ENCODE measurements at regions not wholly inside any gene's neighbourhood (a gene's known extent, or its start where the extent isn't known, plus 50 kb on each side); places are given as distances from the start of the nearest gene placed in this dataset.

DNA sequence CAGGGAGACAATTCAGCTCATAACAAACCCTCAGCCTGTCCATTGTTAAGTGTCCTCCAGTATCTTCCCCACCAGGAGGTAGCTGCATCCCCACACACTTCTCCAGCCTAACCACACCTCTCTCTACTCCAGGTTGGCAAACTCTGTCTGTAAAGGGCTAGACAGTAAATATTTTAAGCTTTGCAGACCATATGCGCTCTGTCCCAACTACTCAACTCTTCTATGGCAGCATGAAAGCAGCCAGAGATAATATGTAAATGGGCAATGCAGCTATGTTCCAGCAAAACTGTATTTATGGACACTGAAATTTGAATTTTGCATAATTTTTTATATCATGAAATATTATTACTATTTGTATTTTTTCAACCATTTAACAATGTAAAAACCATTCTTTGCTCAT lies 230.4 kb upstream of the STT3B start:
- H3K27me3 ChIP-seq, result no peaks in the 10 kb centered on the region
- no peaks in the 10 kb centered on the region for H3K36me3 ChIP-seq
- no peak overlapping the region for H3K27ac ChIP-seq
- no peak for DNase-seq (ENCODE audit: low spot score in 2 of 2)
- intact Hi-C loops (cut with DNase I; ENCODE audit: low total_unique reads), result no loop called here
- H3K9me3 ChIP-seq, result peaks cover 0 to 5% of the 10 kb centered on the region in 2 donors
- no peak overlapping the region for H3K4me3 ChIP-seq
- TF ChIP-seq, protein P1, sequence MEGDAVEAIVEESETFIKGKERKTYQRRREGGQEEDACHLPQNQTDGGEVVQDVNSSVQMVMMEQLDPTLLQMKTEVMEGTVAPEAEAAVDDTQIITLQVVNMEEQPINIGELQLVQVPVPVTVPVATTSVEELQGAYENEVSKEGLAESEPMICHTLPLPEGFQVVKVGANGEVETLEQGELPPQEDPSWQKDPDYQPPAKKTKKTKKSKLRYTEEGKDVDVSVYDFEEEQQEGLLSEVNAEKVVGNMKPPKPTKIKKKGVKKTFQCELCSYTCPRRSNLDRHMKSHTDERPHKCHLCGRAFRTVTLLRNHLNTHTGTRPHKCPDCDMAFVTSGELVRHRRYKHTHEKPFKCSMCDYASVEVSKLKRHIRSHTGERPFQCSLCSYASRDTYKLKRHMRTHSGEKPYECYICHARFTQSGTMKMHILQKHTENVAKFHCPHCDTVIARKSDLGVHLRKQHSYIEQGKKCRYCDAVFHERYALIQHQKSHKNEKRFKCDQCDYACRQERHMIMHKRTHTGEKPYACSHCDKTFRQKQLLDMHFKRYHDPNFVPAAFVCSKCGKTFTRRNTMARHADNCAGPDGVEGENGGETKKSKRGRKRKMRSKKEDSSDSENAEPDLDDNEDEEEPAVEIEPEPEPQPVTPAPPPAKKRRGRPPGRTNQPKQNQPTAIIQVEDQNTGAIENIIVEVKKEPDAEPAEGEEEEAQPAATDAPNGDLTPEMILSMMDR (IDR thresholded peaks at IDR 0.05), result no peak
- no peak for TF ChIP-seq POLR2AphosphoS5 (IDR thresholded peaks at IDR 0.05)
- TF ChIP-seq POLR2A (IDR thresholded peaks at IDR 0.05), result no peak
- no peaks in the 10 kb centered on the region for H3K4me1 ChIP-seq

DNA sequence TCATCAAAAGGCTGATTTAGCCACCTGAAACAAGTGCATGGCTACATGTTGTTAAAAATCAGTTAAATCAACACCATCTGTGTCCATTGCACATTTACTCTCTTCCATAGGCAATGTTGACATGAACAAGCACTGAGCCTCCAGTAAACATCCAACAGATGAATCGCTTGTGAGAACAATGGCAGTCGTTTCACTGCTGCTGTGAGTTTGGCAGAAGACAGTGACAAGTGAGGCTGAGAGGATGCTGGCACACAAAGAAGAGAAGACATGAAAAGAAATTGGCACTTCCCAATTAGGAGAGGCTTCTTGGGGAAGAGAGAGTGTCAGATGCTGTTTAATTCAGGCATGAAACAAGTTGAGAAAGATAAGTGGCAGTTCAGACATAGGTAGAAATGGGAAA lies 227.4 kb upstream of the STT3B start:
- no peak for DNase-seq (ENCODE audit: low spot score in 2 of 2)
- Histone ChIP-seq H3K4me3 (no peak overlapping the region), H3K36me3 (no peaks in the 10 kb centered on the region), H3K4me1 (no peaks in the 10 kb centered on the region), H3K27ac (no peak overlapping the region), H3K27me3 (no peaks in the 10 kb centered on the region), H3K9me3 (no peaks in the 10 kb centered on the region)
- intact Hi-C loops (cut with DNase I; ENCODE audit: low total_unique reads), result no loop called here
- TF ChIP-seq, protein P1 (IDR thresholded peaks at IDR 0.05), result no peak
- TF ChIP-seq POLR2A (IDR thresholded peaks at IDR 0.05) (no peak), POLR2AphosphoS5 (IDR thresholded peaks at IDR 0.05) (no peak)

DNA sequence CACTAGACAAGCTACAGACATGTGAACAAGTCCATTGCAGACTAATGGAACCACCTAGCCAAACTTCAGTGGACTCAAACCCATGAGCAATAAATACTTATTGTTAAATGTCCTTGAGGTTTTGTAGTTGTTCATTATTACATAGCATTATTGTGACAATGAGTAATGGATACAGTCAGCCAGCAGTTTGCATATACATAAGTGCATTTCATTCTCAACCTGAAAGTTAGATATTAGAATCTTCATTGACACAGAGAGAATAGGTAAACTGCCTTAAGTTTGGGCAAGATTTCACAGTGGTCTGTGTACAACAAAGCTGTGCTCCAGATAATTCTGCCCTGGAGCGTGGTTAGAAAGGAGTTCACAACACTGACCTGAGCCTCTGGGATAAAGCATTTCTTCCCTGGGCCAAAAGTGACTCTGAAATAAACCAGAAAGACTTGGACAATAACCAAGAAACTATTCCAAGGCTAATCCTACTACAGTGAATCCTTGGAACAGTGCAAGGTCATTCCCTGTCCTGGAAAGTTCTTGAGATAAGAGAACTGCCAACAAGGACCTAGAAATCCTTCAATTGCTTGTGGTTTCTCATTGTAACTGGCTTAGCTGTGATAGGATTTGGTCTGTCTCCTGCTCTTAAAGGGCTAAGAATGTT lies 225.5 kb upstream of the STT3B start:
- Histone ChIP-seq H3K27ac (no peak overlapping the region), H3K9me3 (no peaks in the 10 kb centered on the region), H3K36me3 (no peaks in the 10 kb centered on the region), H3K27me3 (no peaks in the 10 kb centered on the region), H3K4me1 (no peaks in the 10 kb centered on the region), H3K4me3 (no peak overlapping the region)
- no peak for DNase-seq (ENCODE audit: low spot score in 2 of 2)
- intact Hi-C loops (cut with DNase I; ENCODE audit: low total_unique reads), result no loop called here
- TF ChIP-seq, protein P1 (IDR thresholded peaks at IDR 0.05), result no peak
- TF ChIP-seq POLR2A (IDR thresholded peaks at IDR 0.05) (no peak), POLR2AphosphoS5 (IDR thresholded peaks at IDR 0.05) (no peak)

DNA sequence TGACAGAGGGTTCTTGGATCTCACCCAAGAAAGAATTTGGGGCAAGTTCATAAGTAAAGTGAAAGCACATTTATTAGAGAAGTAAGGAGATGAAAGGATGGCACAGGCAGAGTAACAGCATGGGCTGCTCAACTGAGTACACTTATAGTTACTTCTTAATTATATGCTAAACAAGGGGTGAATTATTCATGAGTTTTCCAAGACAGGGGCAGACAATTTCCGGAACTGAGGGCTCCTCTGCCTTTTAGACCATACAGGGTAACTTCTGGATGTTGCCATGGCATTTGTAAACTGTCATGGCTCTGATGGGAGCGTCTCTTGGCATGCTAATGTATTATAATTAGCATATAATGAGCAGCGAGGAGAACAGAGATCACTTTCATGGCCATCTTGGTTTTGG lies 221.2 kb upstream of the STT3B start:
- no peak overlapping the region for H3K4me3 ChIP-seq
- intact Hi-C loops (cut with DNase I; ENCODE audit: low total_unique reads), result no loop called here
- no peak for DNase-seq (ENCODE audit: low spot score in 2 of 2)
- TF ChIP-seq POLR2A (IDR thresholded peaks at IDR 0.05) (no peak), POLR2AphosphoS5 (IDR thresholded peaks at IDR 0.05) (no peak)
- TF ChIP-seq, protein P1 (IDR thresholded peaks at IDR 0.05), result no peak
- H3K9me3 ChIP-seq, result no peaks in the 10 kb centered on the region
- H3K4me1 ChIP-seq, result no peaks in the 10 kb centered on the region
- H3K36me3 ChIP-seq, result no peaks in the 10 kb centered on the region
- H3K27me3 ChIP-seq, result no peaks in the 10 kb centered on the region
- H3K27ac ChIP-seq, result no peak overlapping the region

DNA sequence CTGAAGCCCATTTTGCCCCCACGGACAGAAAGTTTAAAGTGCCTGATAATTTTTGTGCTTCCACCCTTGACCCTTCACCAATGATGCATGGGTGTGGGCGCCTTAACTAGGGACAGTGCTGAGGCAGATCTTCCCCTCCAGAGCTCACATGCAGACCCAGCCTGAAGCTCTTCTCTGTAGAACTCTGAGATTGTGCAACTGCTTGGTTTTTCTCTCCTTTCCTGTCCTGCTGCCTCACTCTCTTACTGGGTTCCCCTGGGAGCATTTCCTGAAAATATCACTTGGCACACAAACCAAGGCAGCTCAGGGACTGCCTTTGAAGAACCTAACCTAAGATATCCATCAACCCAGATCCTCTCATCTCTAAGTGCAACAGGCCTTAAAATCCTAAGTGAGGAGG lies 220.3 kb upstream of the STT3B start:
- TF ChIP-seq, protein P1 (IDR thresholded peaks at IDR 0.05), result no peak
- Histone ChIP-seq H3K4me3 (no peak overlapping the region), H3K27me3 (no peaks in the 10 kb centered on the region), H3K36me3 (no peaks in the 10 kb centered on the region), H3K4me1 (no peaks in the 10 kb centered on the region), H3K27ac (no peak overlapping the region), H3K9me3 (no peaks in the 10 kb centered on the region)
- intact Hi-C loops (cut with DNase I; ENCODE audit: low total_unique reads), result no loop called here
- no peak for DNase-seq (ENCODE audit: low spot score in 2 of 2)

All from breast epithelium (tissue), 4 donors.